ENCODE measurements at regions not wholly inside any gene's neighbourhood (a gene's known extent, or its start where the extent isn't known, plus 50 kb on each side); places are given as distances from the start of the nearest gene placed in this dataset.

- DNase-seq, result no peak
Measured at GRCh38 chr6:37105148-37106050, 64.6 kb upstream of the PIM1 start.

GRCh38 chr6:37106051-37106363 lies 63.9 kb upstream of the PIM1 start:
- DNase-seq, result no peak

- DNase-seq, result no peak
Measured at GRCh38 chr6:37106554-37106953, 63.4 kb upstream of the PIM1 start.

GRCh38 chr6:37106982-37107491 lies 62.9 kb upstream of the PIM1 start:
- DNase-seq, result no peak

- no peak for DNase-seq
Measured at GRCh38 chr6:37109714-37110499, 60.0 kb upstream of the PIM1 start.

- DNase-seq, result no peak
Measured at GRCh38 chr6:37110500-37111461, 59.2 kb upstream of the PIM1 start.

- DNase-seq, result no peak
Measured at GRCh38 chr6:37113976-37114375, 56.0 kb upstream of the PIM1 start.

- DNase-seq, result no peak
Measured at GRCh38 chr6:37114612-37115011, 55.3 kb upstream of the PIM1 start.

- DNase-seq, result no peak
Measured at GRCh38 chr6:37115236-37115895, 54.6 kb upstream of the PIM1 start.

GRCh38 chr6:37116326-37116725 lies 53.6 kb upstream of the PIM1 start:
- no peak for DNase-seq

- no peak for DNase-seq
Measured at GRCh38 chr6:37119387-37119886, 50.5 kb upstream of the PIM1 start.
